Upper lobe of left lung (tissue), 4 donors: ENCODE measurements at regions not wholly inside any gene's neighbourhood (a gene's known extent, or its start where the extent isn't known, plus 50 kb on each side); places are given as distances from the start of the nearest gene placed in this dataset.

Experiments
- EP300 ChIP-seq, 4 donors: sonication (generic); formaldehyde crosslinking; IDR thresholded peaks; one replicate each; pipeline ENCODE4 v1.5.1; 2017; ENCODE audit warnings: antibody characterized with exemption in 4 of 4, control low read depth in 2 of 4
- TF ChIP-seq, protein P1 (sequence below), 6 experiments: fragments of 450-650 bp in 4 of 6; fragments of 200-600 bp in 2 of 6; sonication (generic) in 2 of 6; IDR thresholded peaks; one replicate each; pipeline ENCODE4 v1.5.1; 2016 to 2019; ENCODE audit warnings: antibody characterized with exemption in 6 of 6

GRCh38 chr5:34571677-34572041 is 84.5 kb upstream of the RAI14 start:
- TF ChIP-seq EP300 (IDR thresholded peaks at IDR 0.05): no peak
- TF ChIP-seq, protein P1, sequence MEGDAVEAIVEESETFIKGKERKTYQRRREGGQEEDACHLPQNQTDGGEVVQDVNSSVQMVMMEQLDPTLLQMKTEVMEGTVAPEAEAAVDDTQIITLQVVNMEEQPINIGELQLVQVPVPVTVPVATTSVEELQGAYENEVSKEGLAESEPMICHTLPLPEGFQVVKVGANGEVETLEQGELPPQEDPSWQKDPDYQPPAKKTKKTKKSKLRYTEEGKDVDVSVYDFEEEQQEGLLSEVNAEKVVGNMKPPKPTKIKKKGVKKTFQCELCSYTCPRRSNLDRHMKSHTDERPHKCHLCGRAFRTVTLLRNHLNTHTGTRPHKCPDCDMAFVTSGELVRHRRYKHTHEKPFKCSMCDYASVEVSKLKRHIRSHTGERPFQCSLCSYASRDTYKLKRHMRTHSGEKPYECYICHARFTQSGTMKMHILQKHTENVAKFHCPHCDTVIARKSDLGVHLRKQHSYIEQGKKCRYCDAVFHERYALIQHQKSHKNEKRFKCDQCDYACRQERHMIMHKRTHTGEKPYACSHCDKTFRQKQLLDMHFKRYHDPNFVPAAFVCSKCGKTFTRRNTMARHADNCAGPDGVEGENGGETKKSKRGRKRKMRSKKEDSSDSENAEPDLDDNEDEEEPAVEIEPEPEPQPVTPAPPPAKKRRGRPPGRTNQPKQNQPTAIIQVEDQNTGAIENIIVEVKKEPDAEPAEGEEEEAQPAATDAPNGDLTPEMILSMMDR (IDR thresholded peaks at IDR 0.05): no peak
